SU-DHL-6 (cell line): ENCODE measurements at regions not wholly inside any gene's neighbourhood (a gene's known extent, or its start where the extent isn't known, plus 50 kb on each side); places are given as distances from the start of the nearest gene placed in this dataset.

Experiments
- EZH2phosphoT487 ChIP-seq: fragments of 200-600 bp; sonication (generic), shearing (Covaris generic); conservative IDR thresholded peaks from 2 replicates; pipeline ENCODE4 v1.6.1; 2018; ENCODE audit warnings: mild to moderate bottlenecking, antibody characterized with exemption, low read length, moderate library complexity, mixed read lengths
- TF ChIP-seq, protein P1 (sequence below): fragments of 200-600 bp; sonication (generic); IDR thresholded peaks from one replicate; pipeline ENCODE4 v1.5.1; 2017; ENCODE audit warnings: antibody characterized with exemption, mild to moderate bottlenecking, low read length, moderate library complexity; ENCODE audit not compliant: insufficient read depth, poor library complexity, severe bottlenecking

- TF ChIP-seq, protein P1, sequence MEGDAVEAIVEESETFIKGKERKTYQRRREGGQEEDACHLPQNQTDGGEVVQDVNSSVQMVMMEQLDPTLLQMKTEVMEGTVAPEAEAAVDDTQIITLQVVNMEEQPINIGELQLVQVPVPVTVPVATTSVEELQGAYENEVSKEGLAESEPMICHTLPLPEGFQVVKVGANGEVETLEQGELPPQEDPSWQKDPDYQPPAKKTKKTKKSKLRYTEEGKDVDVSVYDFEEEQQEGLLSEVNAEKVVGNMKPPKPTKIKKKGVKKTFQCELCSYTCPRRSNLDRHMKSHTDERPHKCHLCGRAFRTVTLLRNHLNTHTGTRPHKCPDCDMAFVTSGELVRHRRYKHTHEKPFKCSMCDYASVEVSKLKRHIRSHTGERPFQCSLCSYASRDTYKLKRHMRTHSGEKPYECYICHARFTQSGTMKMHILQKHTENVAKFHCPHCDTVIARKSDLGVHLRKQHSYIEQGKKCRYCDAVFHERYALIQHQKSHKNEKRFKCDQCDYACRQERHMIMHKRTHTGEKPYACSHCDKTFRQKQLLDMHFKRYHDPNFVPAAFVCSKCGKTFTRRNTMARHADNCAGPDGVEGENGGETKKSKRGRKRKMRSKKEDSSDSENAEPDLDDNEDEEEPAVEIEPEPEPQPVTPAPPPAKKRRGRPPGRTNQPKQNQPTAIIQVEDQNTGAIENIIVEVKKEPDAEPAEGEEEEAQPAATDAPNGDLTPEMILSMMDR, result no peak
- TF ChIP-seq EZH2phosphoT487, result no peak
Observed at GRCh38 chr13:58698531-58698930, 1067.0 kb downstream of the PCDH17 start.
